H9 (cell line): ENCODE measurements at regions not wholly inside any gene's neighbourhood (a gene's known extent, or its start where the extent isn't known, plus 50 kb on each side); places are given as distances from the start of the nearest gene placed in this dataset.

Experiments
- DNase-seq: peaks from one replicate; pipeline ENCODE4 v3.0.0-alpha.2; 2017
- H2AFZ ChIP-seq: one replicate; pipeline ENCODE4 v1.6.1; 2013; ENCODE audit warnings: mild to moderate bottlenecking, low read length, control low read depth, moderate library complexity
- H2AK5ac ChIP-seq: 2 replicates; pipeline ENCODE4 v1.6.1; 2013; ENCODE audit warnings: low read length, control low read depth, mixed read lengths; ENCODE audit not compliant: insufficient read length
- H2BK120ac ChIP-seq: one replicate; pipeline ENCODE4 v1.6.1; 2013; ENCODE audit warnings: low read depth, mild to moderate bottlenecking, low read length, control low read depth, inconsistent platforms; ENCODE audit not compliant: poor library complexity, severe bottlenecking
- H2BK12ac ChIP-seq: 2 replicates; pipeline ENCODE4 v1.6.1; 2013; ENCODE audit warnings: low read length, control low read depth, mixed read lengths, low read depth; ENCODE audit not compliant: insufficient read length
- H2BK15ac ChIP-seq: 2 replicates; pipeline ENCODE4 v1.6.1; 2013; ENCODE audit warnings: low read depth, low read length, control low read depth
- H2BK20ac ChIP-seq: one replicate; pipeline ENCODE4 v1.6.1; 2013; ENCODE audit warnings: low read depth, mild to moderate bottlenecking, low read length, control low read depth, inconsistent platforms; ENCODE audit not compliant: poor library complexity, severe bottlenecking
- H2BK5ac ChIP-seq: 2 replicates; pipeline ENCODE4 v1.6.1; 2013; ENCODE audit warnings: low read length, control low read depth, mixed read lengths; ENCODE audit not compliant: insufficient read length
- H3K14ac ChIP-seq: 2 replicates; pipeline ENCODE4 v1.6.1; 2013; ENCODE audit warnings: low read length, control low read depth; ENCODE audit not compliant: insufficient read depth
- H3K18ac ChIP-seq: 2 replicates; pipeline ENCODE4 v1.6.1; 2013; ENCODE audit warnings: low read depth, mild to moderate bottlenecking, mixed read lengths, low read length, control low read depth; ENCODE audit not compliant: insufficient read length
- H3K23ac ChIP-seq: 2 replicates; pipeline ENCODE4 v1.6.1; 2013; ENCODE audit warnings: low read length, control low read depth, mixed read lengths, low read depth; ENCODE audit not compliant: insufficient read length
- H3K23me2 ChIP-seq: 2 replicates; pipeline ENCODE4 v1.6.1; 2013; ENCODE audit warnings: low read depth, mild to moderate bottlenecking, mixed read lengths, low read length, control low read depth; ENCODE audit not compliant: insufficient read length, poor library complexity, severe bottlenecking
- H3K27ac ChIP-seq: 2 replicates; pipeline ENCODE4 v1.5.1; 2013; ENCODE audit warnings: low read length, control low read depth, mixed read lengths, low read depth; ENCODE audit not compliant: insufficient read length
- H3K27me3 ChIP-seq: 2 replicates; pipeline ENCODE4 v1.6.1; 2013; ENCODE audit warnings: low read length, control low read depth, inconsistent platforms; ENCODE audit not compliant: insufficient read depth
- H3K4ac ChIP-seq: 2 replicates; pipeline ENCODE4 v1.6.1; 2013; ENCODE audit warnings: low read depth, mild to moderate bottlenecking, control low read depth, inconsistent platforms, low read length, moderate library complexity
- H3K4me1 ChIP-seq: 2 replicates; pipeline ENCODE4 v1.6.1; 2013; ENCODE audit warnings: low read length, control low read depth, inconsistent platforms; ENCODE audit not compliant: insufficient read depth
- H3K4me2 ChIP-seq: 2 replicates; pipeline ENCODE4 v1.6.1; 2013; ENCODE audit warnings: low read length, control low read depth, mixed read lengths; ENCODE audit not compliant: insufficient read length, insufficient read depth
- H3K56ac ChIP-seq: 2 replicates; pipeline ENCODE4 v1.6.1; 2013; ENCODE audit warnings: low read depth, mild to moderate bottlenecking, mixed read lengths, low read length, control low read depth; ENCODE audit not compliant: insufficient read length
- H3K79me1 ChIP-seq: 2 replicates; pipeline ENCODE4 v1.6.1; 2013; ENCODE audit warnings: low read depth, mild to moderate bottlenecking, moderate library complexity, low read length, control low read depth, inconsistent platforms; ENCODE audit not compliant: insufficient read depth, poor library complexity, severe bottlenecking
- H3K79me2 ChIP-seq: 2 replicates; pipeline ENCODE4 v1.6.1; 2013; ENCODE audit warnings: low read length, control low read depth, inconsistent platforms; ENCODE audit not compliant: insufficient read depth
- H3K9ac ChIP-seq: 2 replicates; pipeline ENCODE4 v1.6.1; 2013; ENCODE audit warnings: low read length, control low read depth, mixed read lengths; ENCODE audit not compliant: insufficient read length; ENCODE audit errors: extremely low read depth
- H3K9me3 ChIP-seq: one replicate; pipeline ENCODE4 v1.6.1; 2013; ENCODE audit warnings: low read depth, low read length, inconsistent platforms; ENCODE audit not compliant: control insufficient read depth
- H3T11ph ChIP-seq: one replicate; pipeline ENCODE4 v1.6.1; 2013; ENCODE audit warnings: mild to moderate bottlenecking, low read length, control low read depth, inconsistent platforms
- H4K20me1 ChIP-seq: one replicate; pipeline ENCODE4 v1.6.1; 2013; ENCODE audit not compliant: control insufficient read depth, insufficient read length, insufficient read depth
- H4K5ac ChIP-seq: 2 replicates; pipeline ENCODE4 v1.6.1; 2013; ENCODE audit warnings: low read depth, mild to moderate bottlenecking, mixed read lengths, low read length, control low read depth; ENCODE audit not compliant: insufficient read length
- H4K8ac ChIP-seq: replicated peaks from 2 replicates; pipeline ENCODE4 v1.6.1; 2013; ENCODE audit warnings: low read length, control low read depth, mixed read lengths, low read depth; ENCODE audit not compliant: insufficient read length
- H4K91ac ChIP-seq: 2 replicates; pipeline ENCODE4 v1.6.1; 2013; ENCODE audit warnings: low read depth, mild to moderate bottlenecking, moderate library complexity, mixed read lengths, low read length, control low read depth; ENCODE audit not compliant: insufficient read length
- H3K27ac Mint-ChIP-seq, 3 experiments: 2 replicates in 2 of 3; 3 replicates in 1 of 3; pipeline ENCODE4 v1.8.0; 2020 to 2021; ENCODE audit warnings: mixed read lengths in 3 of 3, mild to moderate bottlenecking in 1 of 3, moderate library complexity in 1 of 3
- H3K27me3 Mint-ChIP-seq: 2 replicates; pipeline ENCODE4 v1.8.0; 2021; ENCODE audit warnings: low read depth, mild to moderate bottlenecking, moderate library complexity, mixed read lengths
- H3K36me3 Mint-ChIP-seq, 3 experiments: 2 replicates in 2 of 3; 3 replicates in 1 of 3; pipeline ENCODE4 v1.8.0; 2020 to 2021; ENCODE audit warnings: low read depth in 3 of 3, mixed read lengths in 3 of 3; ENCODE audit not compliant: insufficient read depth in 1 of 3
- H3K4me1 Mint-ChIP-seq, 2 experiments: 2 replicates each; pipeline ENCODE4 v1.8.0; 2020; ENCODE audit warnings: mixed read lengths in 2 of 2
- H3K4me3 Mint-ChIP-seq, 2 experiments: 2 replicates in 1 of 2; 3 replicates in 1 of 2; pipeline ENCODE4 v1.8.0; 2020 to 2021; ENCODE audit warnings: mild to moderate bottlenecking in 2 of 2, mixed read lengths in 2 of 2, moderate library complexity in 1 of 2
- H3K9me3 Mint-ChIP-seq, 2 experiments: 2 replicates in 1 of 2; 3 replicates in 1 of 2; pipeline ENCODE4 v1.8.0; 2020; ENCODE audit warnings: mild to moderate bottlenecking in 2 of 2, mixed read lengths in 2 of 2, moderate library complexity in 1 of 2
- WGBS: extraction: QIAGEN DNeasy Blood & Tissue Kit; methylation state at CpG from one replicate; pipeline ENCODE4 v1.1.7; 2013; ENCODE audit warnings: missing lambda C conversion rate, low lambda C conversion rate, mixed read lengths; ENCODE audit not compliant: insufficient read length; ENCODE audit errors: extremely low coverage; 5-methylcytosine and 5-hydroxymethylcytosine counted together
- TF ChIP-seq, protein P1 (sequence below): fragments of 200-600 bp; sonication (generic); conservative IDR thresholded peaks from 3 replicates; pipeline ENCODE4 v1.8.0; 2021; ENCODE audit warnings: antibody characterized with exemption, mild to moderate bottlenecking

GRCh38 chr7:18292584-18292983, 203.0 kb upstream of the HDAC9 start:
- Histone ChIP-seq H3K18ac (no peak overlapping the region), H2BK120ac (no peak overlapping the region), H4K91ac (no peak overlapping the region), H3K14ac (no peak overlapping the region), H3K4me2 (no peak overlapping the region), H3K27me3 (no peaks in the 10 kb centered on the region), H3K4ac (no peak overlapping the region), H4K8ac (no peak overlapping the region), H2BK15ac (no peak overlapping the region), H2BK12ac (no peak overlapping the region), H3K23me2 (no peaks in the 10 kb centered on the region), H3K56ac (no peak overlapping the region), H3K9me3 (no peaks in the 10 kb centered on the region), H3K9ac (no peak overlapping the region), H3T11ph (no peak overlapping the region), H2BK5ac (no peak overlapping the region), H3K27ac (no peak overlapping the region), H3K23ac (no peak overlapping the region), H2AFZ (no peak overlapping the region), H2AK5ac (no peak overlapping the region), H4K20me1 (no peaks in the 10 kb centered on the region), H3K79me2 (no peaks in the 10 kb centered on the region), H3K79me1 (no peaks in the 10 kb centered on the region), H2BK20ac (no peak overlapping the region), H4K5ac (no peak overlapping the region), H3K4me1 (no peaks in the 10 kb centered on the region)
- H3K4me1 Mint-ChIP-seq = no peaks in the 10 kb centered on the region
- TF ChIP-seq, protein P1, sequence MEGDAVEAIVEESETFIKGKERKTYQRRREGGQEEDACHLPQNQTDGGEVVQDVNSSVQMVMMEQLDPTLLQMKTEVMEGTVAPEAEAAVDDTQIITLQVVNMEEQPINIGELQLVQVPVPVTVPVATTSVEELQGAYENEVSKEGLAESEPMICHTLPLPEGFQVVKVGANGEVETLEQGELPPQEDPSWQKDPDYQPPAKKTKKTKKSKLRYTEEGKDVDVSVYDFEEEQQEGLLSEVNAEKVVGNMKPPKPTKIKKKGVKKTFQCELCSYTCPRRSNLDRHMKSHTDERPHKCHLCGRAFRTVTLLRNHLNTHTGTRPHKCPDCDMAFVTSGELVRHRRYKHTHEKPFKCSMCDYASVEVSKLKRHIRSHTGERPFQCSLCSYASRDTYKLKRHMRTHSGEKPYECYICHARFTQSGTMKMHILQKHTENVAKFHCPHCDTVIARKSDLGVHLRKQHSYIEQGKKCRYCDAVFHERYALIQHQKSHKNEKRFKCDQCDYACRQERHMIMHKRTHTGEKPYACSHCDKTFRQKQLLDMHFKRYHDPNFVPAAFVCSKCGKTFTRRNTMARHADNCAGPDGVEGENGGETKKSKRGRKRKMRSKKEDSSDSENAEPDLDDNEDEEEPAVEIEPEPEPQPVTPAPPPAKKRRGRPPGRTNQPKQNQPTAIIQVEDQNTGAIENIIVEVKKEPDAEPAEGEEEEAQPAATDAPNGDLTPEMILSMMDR = no peak
- H3K27ac Mint-ChIP-seq = no peak overlapping the region
- no peaks in the 10 kb centered on the region for H3K27me3 Mint-ChIP-seq
- no CpG with 5 or more reads among the region's 2 CpGs for WGBS
- H3K36me3 Mint-ChIP-seq = no peaks in the 10 kb centered on the region
- no peaks in the 10 kb centered on the region for H3K9me3 Mint-ChIP-seq
- no peak overlapping the region for H3K4me3 Mint-ChIP-seq
- no peak for DNase-seq
